ENCODE measurements at regions not wholly inside any gene's neighbourhood (a gene's known extent, or its start where the extent isn't known, plus 50 kb on each side); places are given as distances from the start of the nearest gene placed in this dataset.

- FAIRE-seq (no peak), DNase-seq (no peak), ATAC-seq (no peak)
- intact Hi-C loops (cut with DNase I) = no loop called here
- H3K4me1 ChIP-seq = no peaks in the 10 kb centered on the region
- no peak for TF ChIP-seq CTCF (IDR thresholded peaks at IDR 0.05)
- H3K4me3 ChIP-seq = no peak overlapping the region
- H3K27ac ChIP-seq = no peak overlapping the region
- no peaks in the 10 kb centered on the region for H3K9me3 ChIP-seq
- no peaks in the 10 kb centered on the region for H3K27me3 ChIP-seq
- H3K36me3 ChIP-seq = no peaks in the 10 kb centered on the region
- WGBS, 2 donors = 61 to 70% methylated on average over 3 of the region's 3 CpGs
These were observed 350.9 kb upstream of the NBEA start for GRCh38 chr13:34591129-34591528.

DNA sequence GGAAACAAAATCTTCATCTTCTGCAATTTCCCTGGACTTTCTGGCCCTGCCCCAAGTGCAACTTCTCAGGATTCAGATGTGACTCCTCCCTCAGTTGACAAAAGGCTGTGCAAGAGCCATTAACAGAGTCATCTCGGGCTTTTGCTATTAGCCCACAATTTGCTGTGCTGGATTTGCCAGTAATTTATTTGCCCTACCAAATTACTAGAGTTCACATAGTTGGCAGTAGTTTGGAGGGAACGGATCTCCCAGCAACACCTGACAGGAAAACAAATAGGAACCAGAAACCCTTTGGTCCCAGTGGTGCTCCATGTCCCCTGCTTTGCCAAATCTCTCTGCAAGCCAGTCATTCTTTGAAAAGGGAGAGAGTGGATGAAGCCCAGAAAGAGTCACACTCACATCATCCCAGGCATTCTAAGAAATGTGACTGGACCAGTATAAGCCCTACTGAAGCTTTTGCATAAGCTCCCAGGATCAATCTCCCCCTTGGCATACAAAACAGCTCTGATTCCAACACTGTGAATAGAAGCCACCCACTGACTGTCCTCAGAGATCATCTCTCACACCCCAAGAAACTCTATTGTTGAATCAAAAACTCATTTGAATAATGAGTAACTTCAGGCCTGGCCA, 350.1 kb upstream of the NBEA start:
- no peaks in the 10 kb centered on the region for H3K9me3 ChIP-seq
- peak; percentile 36 to 86 (median 60) for ATAC-seq
- H3K4me1 ChIP-seq = no peaks in the 10 kb centered on the region
- H3K36me3 ChIP-seq = no peaks in the 10 kb centered on the region
- 15 to 22% methylated on average over 2 of the region's 2 CpGs for WGBS, 2 donors
- no peaks in the 10 kb centered on the region for H3K27me3 ChIP-seq
- H3K27ac ChIP-seq = no peak overlapping the region
- peak in 2 of 6 donors; percentile 21 to 28 for DNase-seq
- FAIRE-seq = no peak
- H3K4me3 ChIP-seq = no peak overlapping the region
- intact Hi-C loops (cut with DNase I) = no loop called here
- TF ChIP-seq CTCF (IDR thresholded peaks at IDR 0.05) = no peak

DNA sequence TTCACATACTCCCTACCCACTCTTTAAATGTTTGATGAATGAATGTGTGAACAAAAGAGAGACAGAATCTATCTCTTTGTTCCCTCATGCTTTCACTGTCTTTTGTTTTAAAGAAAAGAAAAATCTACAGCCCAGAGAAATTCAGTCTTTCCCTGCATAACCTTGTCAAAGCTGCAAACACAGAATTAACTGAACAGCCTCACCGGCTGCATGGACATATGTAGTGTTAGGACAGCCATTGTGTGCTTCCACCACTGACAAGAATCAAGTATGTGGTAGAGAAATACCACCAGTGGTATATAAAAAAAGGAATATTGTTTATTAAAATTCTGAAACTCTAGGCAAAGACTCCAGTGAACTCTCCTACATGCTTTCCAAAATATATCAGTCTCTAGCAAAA, 348.4 kb upstream of the NBEA start:
- no peak for FAIRE-seq
- WGBS, 2 donors = 95 to 100% methylated on average over 1 of the region's 1 CpG
- intact Hi-C loops (cut with DNase I) = no loop called here

DNA sequence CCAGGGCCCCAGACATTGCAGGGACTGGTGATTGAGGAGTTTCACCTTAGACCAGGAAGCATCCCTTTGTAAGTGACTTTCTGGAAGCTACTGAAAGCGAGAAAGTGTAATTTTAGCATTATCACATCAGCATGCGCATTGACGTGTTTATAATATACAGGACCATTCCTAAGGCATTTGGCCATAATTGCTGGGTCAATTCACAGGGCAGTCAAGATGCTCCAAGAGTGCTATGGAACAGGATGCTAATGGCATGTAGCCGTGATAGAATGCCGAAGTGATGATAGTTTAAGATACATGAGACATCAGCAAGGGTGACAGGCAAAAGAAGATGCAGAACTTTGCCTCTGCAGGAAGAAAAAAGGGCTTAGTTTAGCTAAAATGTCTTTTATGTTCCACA, 347.6 kb upstream of the NBEA start:
- ATAC-seq (no peak), DNase-seq (no peak)
- intact Hi-C loops (cut with DNase I) = no loop called here

More for the DNA sequence above, 348.4 kb upstream of the NBEA start:
- Histone ChIP-seq H3K4me3 (no peak overlapping the region), H3K36me3 (no peaks in the 10 kb centered on the region), H3K9me3 (no peaks in the 10 kb centered on the region), H3K4me1 (no peaks in the 10 kb centered on the region), H3K27me3 (no peaks in the 10 kb centered on the region), H3K27ac (no peak overlapping the region)
- DNase-seq (no peak), ATAC-seq (no peak)
- TF ChIP-seq CTCF (IDR thresholded peaks at IDR 0.05) = no peak

More for the DNA sequence above, 347.6 kb upstream of the NBEA start:
- no peaks in the 10 kb centered on the region for H3K36me3 ChIP-seq
- no peak for TF ChIP-seq CTCF (IDR thresholded peaks at IDR 0.05)
- H3K27ac ChIP-seq = no peak overlapping the region
- 91 to 92% methylated on average over 5 of the region's 5 CpGs for WGBS, 2 donors
- no peaks in the 10 kb centered on the region for H3K9me3 ChIP-seq
- H3K4me3 ChIP-seq = no peak overlapping the region
- H3K4me1 ChIP-seq = no peaks in the 10 kb centered on the region
- H3K27me3 ChIP-seq = no peaks in the 10 kb centered on the region
- no peak for FAIRE-seq

Measured in pancreas (tissue), 10 donors.